Vagina (tissue), 2 donors: ENCODE measurements at regions not wholly inside any gene's neighbourhood (a gene's known extent, or its start where the extent isn't known, plus 50 kb on each side); places are given as distances from the start of the nearest gene placed in this dataset.

ENCODE experiments used
- DNase-seq, 2 donors: peaks; one replicate each; pipeline ENCODE4 v3.0.0-alpha.2; 2017; ENCODE audit errors: extremely low spot score in 2 of 2
- H3K27ac ChIP-seq: fragments of 200-600 bp; sonication (generic); one replicate; pipeline ENCODE4 v1.5.1; 2019
- H3K27me3 ChIP-seq: fragments of 200-600 bp; sonication (generic); one replicate; pipeline ENCODE4 v1.5.1; 2019
- H3K36me3 ChIP-seq, 2 donors: fragments of 200-600 bp; sonication (generic); one replicate each; pipeline ENCODE4 v1.5.1; 2017 to 2019
- H3K4me1 ChIP-seq: fragments of 200-600 bp; sonication (generic); one replicate; pipeline ENCODE4 v1.5.1; 2019
- H3K4me3 ChIP-seq, 2 donors: fragments of 200-600 bp; sonication (generic); 1 replicate in 1 of 2; 2 replicates in 1 of 2; pipeline ENCODE4 v1.5.1; 2016 to 2019
- H3K9me3 ChIP-seq: fragments of 200-600 bp; sonication (generic); one replicate; pipeline ENCODE4 v1.5.1; 2019
- POLR2A ChIP-seq, 2 donors: fragments of 450-650 bp; IDR thresholded peaks; one replicate each; pipeline ENCODE4 v1.6.1; 2017; ENCODE audit warnings: antibody characterized with exemption in 2 of 2, mild to moderate bottlenecking in 2 of 2, moderate library complexity in 2 of 2
- POLR2AphosphoS5 ChIP-seq, 2 donors: sonication (generic); formaldehyde crosslinking; IDR thresholded peaks; one replicate each; pipeline ENCODE4 v1.9.0; 2017; ENCODE audit warnings: antibody characterized with exemption in 2 of 2, mild to moderate bottlenecking in 2 of 2, low read depth in 1 of 2; ENCODE audit not compliant: insufficient read depth in 1 of 2
- intact Hi-C: fragments of 100-400 bp; cut with DNase I; formaldehyde crosslinking; loops from one replicate; pipeline ENCODE4 v1.15.1; 2023
- TF ChIP-seq, protein P1 (sequence below), 3 experiments: fragments of 450-650 bp in 2 of 3; fragments of 200-600 bp in 1 of 3; sonication (generic) in 1 of 3; IDR thresholded peaks; one replicate each; pipeline ENCODE4 v1.5.1; 2017 to 2019; ENCODE audit warnings: antibody characterized with exemption in 3 of 3, mild to moderate bottlenecking in 2 of 3, moderate library complexity in 2 of 3

DNA sequence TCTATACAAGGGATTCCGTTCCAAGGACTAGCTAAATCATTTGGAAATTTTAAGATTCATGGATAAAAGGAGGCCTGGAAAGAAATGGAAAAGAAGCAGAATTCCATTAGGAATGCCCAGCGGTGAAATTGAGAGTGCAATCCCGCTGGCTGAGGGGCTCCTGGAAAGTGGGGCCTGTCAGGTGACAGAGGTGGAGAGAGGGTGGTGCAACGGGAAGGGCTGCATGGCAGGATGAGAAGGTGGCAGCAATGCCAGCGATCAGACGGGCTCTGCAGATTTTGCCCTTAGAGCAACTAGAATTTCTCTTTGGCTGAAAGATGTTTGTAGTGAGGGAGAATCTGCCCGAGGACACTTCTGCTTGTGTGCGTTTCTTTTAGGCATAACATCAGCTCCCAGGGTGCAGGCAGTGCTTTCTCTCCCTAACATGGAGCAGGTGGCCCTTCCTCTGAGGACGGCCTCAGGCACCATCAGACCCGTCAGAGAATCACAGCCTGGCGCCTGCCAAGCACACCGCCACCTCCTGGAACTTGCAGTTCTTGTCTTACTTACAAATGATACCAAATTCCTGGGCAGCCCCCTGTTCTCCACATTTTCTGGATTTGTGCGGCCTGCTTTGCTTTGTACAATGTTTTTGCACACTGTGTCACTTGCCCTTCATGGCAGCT, 261.6 kb downstream of the NDUFA10 start:
- TF ChIP-seq, protein P1, sequence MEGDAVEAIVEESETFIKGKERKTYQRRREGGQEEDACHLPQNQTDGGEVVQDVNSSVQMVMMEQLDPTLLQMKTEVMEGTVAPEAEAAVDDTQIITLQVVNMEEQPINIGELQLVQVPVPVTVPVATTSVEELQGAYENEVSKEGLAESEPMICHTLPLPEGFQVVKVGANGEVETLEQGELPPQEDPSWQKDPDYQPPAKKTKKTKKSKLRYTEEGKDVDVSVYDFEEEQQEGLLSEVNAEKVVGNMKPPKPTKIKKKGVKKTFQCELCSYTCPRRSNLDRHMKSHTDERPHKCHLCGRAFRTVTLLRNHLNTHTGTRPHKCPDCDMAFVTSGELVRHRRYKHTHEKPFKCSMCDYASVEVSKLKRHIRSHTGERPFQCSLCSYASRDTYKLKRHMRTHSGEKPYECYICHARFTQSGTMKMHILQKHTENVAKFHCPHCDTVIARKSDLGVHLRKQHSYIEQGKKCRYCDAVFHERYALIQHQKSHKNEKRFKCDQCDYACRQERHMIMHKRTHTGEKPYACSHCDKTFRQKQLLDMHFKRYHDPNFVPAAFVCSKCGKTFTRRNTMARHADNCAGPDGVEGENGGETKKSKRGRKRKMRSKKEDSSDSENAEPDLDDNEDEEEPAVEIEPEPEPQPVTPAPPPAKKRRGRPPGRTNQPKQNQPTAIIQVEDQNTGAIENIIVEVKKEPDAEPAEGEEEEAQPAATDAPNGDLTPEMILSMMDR (IDR thresholded peaks at IDR 0.05): no peak
- TF ChIP-seq POLR2AphosphoS5 (IDR thresholded peaks at IDR 0.05; ENCODE audit: insufficient read depth in 1 of 2, low read depth in 1 of 2) (no peak), POLR2A (IDR thresholded peaks at IDR 0.05) (no peak)
- no peak for DNase-seq
- no peaks in the 10 kb centered on the region for H3K27me3 ChIP-seq

DNA sequence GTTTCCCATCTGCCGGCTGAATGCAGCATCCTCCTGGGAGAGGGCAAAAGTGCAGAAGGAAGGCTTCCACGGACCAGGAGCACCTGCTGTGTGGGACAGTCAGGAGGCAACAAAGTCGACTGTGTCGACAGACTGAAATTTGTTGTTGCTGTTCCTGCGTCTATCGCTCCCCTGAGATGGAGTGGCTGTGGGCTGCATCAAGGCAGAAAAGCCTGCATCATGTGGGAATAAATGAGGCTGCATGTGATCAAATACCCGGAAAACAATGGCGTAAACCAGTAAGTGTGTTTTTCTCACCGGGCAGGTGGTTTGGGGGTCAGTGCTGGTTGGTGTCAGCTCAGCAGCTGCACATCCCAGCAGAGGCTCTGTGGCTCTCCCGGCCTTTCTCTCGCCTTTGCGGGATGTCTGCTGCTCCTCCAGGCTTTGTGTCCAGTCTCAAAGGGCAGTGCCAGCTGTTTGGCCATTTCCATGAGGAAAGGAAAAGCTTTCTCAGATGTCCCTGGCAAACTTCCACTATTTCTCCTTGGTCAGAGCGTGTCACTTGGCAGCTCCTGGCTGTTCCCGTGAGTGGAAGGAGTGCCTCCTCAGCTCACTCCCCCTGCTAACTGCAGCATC, 262.4 kb downstream of the NDUFA10 start:
- peaks cover 10% of the 10 kb centered on the region for H3K4me1 ChIP-seq
- TF ChIP-seq, protein P1 (IDR thresholded peaks at IDR 0.05): no peak
- no peak overlapping the region for H3K27ac ChIP-seq
- no peaks in the 10 kb centered on the region for H3K27me3 ChIP-seq
- no peaks in the 10 kb centered on the region for H3K9me3 ChIP-seq
- intact Hi-C loops: no loop called here
- no peak overlapping the region for H3K4me3 ChIP-seq
- no peak for DNase-seq
- no peaks in the 10 kb centered on the region for H3K36me3 ChIP-seq

More for the DNA sequence above, 261.6 kb downstream of the NDUFA10 start:
- intact Hi-C loops: no loop called here
- H3K9me3 ChIP-seq: no peaks in the 10 kb centered on the region
- no peaks in the 10 kb centered on the region for H3K36me3 ChIP-seq
- H3K27ac ChIP-seq: no peak overlapping the region
- H3K4me1 ChIP-seq: peaks cover 2% of the 10 kb centered on the region
- H3K4me3 ChIP-seq: no peak overlapping the region

DNA sequence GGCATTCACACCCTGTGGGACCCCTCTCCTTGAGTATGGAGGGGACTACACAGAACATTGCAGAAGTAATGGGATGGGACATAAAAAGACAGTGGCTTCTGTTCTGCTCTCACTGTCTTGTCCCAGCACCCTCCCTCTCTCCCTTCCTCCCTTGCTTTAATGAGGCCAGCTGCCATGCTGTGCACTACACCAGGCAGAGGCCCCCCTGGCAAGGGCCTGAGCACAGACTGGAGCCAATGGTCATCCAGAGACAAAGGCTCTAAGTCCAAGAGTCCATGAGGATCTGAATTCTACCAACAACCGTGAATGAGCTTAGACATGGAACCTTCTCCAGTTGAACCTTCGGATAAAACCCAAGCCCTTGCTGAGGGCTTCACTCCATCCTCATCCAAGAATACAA, 263.0 kb downstream of the NDUFA10 start:
- H3K9me3 ChIP-seq: no peaks in the 10 kb centered on the region
- no peaks in the 10 kb centered on the region for H3K27me3 ChIP-seq
- peaks cover 15% of the 10 kb centered on the region for H3K4me1 ChIP-seq
- intact Hi-C loops: no loop called here
- H3K36me3 ChIP-seq: no peaks in the 10 kb centered on the region
- no peak for DNase-seq
- no peak overlapping the region for H3K27ac ChIP-seq
- H3K4me3 ChIP-seq: no peak overlapping the region
- TF ChIP-seq POLR2A (IDR thresholded peaks at IDR 0.05) (no peak), POLR2AphosphoS5 (IDR thresholded peaks at IDR 0.05; ENCODE audit: insufficient read depth in 1 of 2, low read depth in 1 of 2) (no peak)
- TF ChIP-seq, protein P1 (IDR thresholded peaks at IDR 0.05): no peak

DNA sequence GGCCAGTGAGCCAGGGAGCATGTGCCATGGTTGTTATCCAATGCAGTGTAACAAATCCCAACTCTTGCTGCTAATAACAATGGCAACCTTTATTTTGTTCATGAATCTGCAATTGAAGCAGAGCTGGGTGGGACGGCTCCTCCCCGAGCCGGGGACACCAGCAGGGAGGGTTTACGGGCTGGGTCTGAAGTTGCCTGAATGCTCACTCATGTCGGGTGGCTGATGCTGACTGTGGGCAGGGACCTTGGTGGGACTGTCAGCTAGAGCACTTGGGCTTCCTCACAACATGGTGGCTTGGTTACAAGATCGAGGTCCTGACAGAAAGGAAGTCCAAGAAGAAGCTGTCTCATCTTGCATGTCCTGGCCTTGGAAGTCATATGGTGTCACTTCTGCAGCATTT, 264.5 kb downstream of the NDUFA10 start:
- Histone ChIP-seq H3K27ac (no peak overlapping the region), H3K9me3 (no peaks in the 10 kb centered on the region), H3K36me3 (no peaks in the 10 kb centered on the region), H3K4me1 (peaks cover 23% of the 10 kb centered on the region), H3K27me3 (no peaks in the 10 kb centered on the region), H3K4me3 (no peak overlapping the region)
- DNase-seq: no peak
- intact Hi-C loops: no loop called here
- TF ChIP-seq POLR2AphosphoS5 (IDR thresholded peaks at IDR 0.05; ENCODE audit: insufficient read depth in 1 of 2, low read depth in 1 of 2) (no peak), POLR2A (IDR thresholded peaks at IDR 0.05) (no peak)
- TF ChIP-seq, protein P1 (IDR thresholded peaks at IDR 0.05): no peak

DNA sequence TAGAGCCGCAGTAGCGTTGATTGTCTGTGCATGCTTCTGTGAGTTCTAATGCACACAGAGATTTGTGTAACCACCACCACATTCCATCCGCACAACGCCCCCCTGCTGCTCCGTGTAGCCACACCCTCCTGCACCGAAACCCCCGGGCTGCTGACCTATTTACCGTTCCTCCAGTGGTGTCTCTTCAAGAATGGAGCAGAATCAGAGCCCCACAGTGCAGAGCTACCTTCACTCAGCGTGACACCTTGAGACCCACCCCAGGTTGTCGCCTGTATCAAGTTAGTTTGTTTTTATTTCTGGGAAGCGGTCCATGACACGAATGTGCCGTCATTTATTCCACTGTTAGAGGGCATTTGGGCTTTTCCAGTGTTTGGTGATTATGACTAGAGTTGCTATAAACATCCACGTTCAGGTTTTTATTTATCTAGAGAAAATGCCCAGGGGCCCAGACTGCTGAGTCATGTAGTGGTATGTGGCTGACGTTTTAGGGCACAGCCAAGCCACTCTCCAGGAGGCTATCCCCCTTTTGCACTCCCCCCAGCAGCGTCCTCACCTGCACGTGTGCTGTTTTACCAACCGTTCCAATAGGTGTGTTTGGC, 266.8 kb downstream of the NDUFA10 start:
- H3K27me3 ChIP-seq: no peaks in the 10 kb centered on the region
- TF ChIP-seq, protein P1 (IDR thresholded peaks at IDR 0.05): no peak
- TF ChIP-seq POLR2A (IDR thresholded peaks at IDR 0.05) (no peak), POLR2AphosphoS5 (IDR thresholded peaks at IDR 0.05; ENCODE audit: insufficient read depth in 1 of 2, low read depth in 1 of 2) (no peak)
- H3K27ac ChIP-seq: no peak overlapping the region
- H3K36me3 ChIP-seq: no peaks in the 10 kb centered on the region
- H3K9me3 ChIP-seq: no peaks in the 10 kb centered on the region
- H3K4me3 ChIP-seq: no peak overlapping the region
- H3K4me1 ChIP-seq: peaks cover 23% of the 10 kb centered on the region
- no peak for DNase-seq
- intact Hi-C loops: no loop called here
